GM18909 (cell line): ENCODE measurements at regions not wholly inside any gene's neighbourhood (a gene's known extent, or its start where the extent isn't known, plus 50 kb on each side); places are given as distances from the start of the nearest gene placed in this dataset.
"Not testable (repeated sequence)": the region's sequence is repeated elsewhere in the genome, so short reads cannot be mapped to it uniquely, and the experiment has no call there.

Experiments used
- ATAC-seq: cut with Tn5 transposase; IDR thresholded peaks from one replicate; pipeline ENCODE4 v1.9.1; 2021; ENCODE audit warnings: mild to moderate bottlenecking; ENCODE audit not compliant: unreplicated experiment, poor library complexity

DNA sequence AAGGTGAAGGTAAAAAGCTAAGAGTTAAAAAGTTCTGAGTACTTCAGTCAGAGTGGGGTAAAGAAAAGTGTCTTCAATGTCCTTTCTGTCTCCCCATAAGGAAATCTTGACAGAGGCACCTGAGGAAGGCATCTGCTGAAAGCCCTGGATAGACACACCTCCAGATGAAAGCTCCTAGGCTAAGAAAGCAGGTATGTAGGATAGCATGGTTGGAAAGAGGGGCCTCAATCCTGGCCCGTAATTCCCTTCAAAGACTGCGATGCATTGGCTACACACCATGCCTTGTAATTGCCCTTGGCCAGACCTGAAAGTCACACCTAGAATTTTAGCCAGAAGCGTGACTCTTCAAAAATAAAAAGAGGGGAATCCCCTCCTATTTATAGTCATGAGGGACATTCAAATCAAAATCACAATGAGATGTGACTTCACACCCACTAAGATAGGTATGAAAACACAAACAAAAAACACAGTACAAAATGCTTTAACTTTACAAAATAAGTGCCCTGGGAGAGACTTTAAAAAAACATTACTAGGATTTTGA, 809.7 kb downstream of the IPMK start:
- no peak for ATAC-seq

- no peak for ATAC-seq
Measured at GRCh38 chr10:57430376-57430775, 837.3 kb downstream of the IPMK start.

GRCh38 chr10:57420881-57421280, 846.8 kb downstream of the IPMK start:
- ATAC-seq, result no peak

DNA sequence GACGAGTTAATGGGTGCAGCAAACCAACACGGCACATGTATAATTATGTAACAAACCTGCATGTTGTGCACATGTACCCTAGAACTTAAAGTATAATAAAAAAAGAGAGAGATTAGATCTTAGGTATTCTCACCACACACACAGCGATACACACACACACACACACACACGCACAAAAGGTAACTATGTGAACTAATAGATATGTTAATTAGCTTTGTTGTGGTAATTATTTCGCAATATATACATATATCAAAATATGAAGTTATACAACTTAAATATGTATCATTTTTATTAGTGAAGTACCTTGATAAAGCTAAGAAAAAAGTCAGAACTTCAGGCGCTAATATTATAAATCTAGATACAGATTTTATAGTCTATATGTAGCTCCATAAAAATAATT, 849.2 kb downstream of the IPMK start:
- ATAC-seq, result no peak

DNA sequence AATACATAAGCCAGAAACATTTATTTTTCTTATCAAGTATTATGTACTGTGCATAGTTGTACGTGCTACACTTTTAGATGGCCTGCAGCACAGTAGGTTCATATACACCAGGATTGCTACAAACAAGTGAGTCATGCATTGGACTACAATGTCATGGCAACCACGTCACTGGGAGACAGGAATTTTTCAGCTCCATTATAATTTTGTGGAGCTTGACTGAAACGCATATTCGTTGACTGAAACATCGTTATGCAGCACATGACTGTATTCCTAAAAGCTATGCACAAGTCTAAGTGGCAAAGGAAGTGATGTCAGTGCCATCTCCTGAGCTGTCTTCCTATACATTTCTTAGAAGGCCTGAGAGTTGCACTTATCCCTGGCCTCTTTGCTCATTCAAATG, 871.8 kb downstream of the IPMK start:
- no peak for ATAC-seq

DNA sequence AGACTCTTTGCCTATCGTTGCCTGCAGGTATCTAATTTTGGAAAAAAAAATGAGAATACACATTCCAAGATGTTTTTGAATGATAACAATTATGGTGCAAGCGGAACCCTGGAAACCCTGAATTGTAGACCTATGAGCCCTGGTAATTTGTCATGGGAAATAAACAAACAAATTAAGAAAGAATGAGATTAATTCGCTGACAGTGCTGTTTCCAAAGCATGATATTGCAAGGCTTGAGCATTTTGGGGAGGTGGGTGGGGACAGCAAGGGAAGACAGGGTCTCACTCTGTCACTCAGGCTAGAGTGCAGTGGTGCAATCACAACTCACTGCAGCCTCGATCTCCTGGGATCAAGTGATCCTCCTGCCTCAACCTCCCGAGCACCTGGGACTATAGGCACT, 900.3 kb downstream of the IPMK start:
- no peak for ATAC-seq

DNA sequence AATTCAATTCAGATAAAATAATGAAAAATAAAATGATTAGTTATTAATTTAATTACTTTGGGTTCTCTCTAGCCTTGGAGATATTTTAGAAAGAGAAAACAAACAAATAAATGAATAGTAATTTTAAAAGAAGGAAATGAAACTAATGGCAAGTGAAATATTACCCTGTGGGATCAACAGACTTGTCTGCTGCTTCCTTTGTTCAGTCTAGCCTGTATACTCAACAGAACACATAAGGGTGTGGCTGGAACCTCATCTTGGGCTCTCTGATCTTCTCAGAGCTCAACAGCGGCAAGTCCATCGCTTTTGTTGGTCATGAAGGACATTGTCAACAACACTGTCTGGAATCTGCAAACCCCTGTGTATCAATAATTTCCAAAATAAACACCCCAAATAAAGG, 904.9 kb downstream of the IPMK start:
- no peak for ATAC-seq

GRCh38 chr10:57353403-57354003, 914.2 kb downstream of the IPMK start:
- no peak for ATAC-seq

DNA sequence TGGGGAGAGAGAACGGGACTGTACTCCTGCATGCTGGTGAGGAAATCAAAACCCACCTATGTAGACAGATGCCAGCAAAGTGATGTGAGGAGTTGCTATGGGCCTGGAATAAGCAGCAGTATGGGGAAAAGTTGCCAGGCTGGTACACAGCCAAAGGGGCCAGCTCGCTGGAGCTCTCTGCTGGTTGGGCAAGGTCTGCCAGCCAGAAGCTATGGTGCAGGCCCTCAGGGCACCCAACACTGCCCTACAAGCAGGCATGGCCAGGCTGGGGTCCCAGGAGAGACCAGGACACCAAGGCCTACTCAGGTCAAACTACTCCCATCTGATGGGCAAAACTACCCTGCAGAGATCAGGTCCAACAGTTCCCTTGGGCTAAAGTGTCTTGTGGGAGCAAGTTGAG, 916.6 kb downstream of the IPMK start:
- no peak for ATAC-seq

DNA sequence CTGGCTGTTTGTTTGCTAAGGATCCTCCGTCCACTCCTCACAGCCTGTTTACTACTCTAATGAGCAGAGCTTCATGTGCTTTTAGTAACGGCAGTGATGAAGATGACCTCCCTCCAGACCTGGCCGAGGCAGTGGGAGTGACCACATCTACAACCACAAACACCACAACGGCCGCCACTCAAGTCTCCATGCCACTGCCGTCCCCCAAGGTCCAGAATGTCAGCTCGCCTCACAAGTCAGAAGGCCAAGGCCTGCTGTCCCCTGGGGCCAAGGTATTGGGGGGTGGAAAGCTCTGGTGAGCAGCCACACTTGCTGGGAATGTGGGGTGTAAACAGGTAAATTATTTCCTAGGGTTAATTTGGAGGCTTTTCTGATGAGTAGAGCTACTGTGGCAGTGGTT, 926.4 kb downstream of the IPMK start:
- ATAC-seq, result no peak

DNA sequence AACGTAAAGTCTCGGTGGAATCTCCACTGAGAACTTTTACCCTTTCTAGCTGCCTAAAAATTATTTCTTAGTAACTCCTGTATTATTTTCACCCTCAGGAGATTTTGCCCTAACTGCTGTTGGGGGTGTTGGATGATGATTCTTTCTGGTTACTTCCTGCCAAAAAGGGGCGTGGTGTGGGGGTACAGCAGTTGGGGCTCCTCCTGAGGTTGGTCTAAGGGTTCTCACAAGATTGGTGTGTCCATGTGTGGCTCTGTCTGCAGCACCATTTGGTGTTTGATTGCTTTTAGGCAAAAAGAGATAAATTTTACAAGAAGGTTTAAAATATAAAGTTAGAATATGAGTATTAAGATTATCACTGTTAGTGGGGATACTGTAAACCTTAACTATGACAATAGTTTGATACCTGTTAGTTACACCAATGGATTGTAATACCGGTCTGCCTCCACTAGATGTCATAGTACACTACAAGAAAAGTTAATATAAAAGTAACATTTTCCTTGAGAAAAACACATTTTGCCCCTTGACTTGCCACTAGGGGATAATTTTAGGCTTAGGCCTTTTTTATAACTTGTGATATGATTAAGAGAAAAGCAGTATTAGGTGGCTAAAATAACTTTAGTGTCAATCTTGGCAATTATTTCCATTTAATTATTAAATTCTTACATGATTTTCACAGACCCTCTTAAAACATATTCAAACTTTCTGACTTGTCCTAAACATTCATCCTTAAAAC, 928.7 kb downstream of the IPMK start:
- peak; percentile 71 for ATAC-seq

DNA sequence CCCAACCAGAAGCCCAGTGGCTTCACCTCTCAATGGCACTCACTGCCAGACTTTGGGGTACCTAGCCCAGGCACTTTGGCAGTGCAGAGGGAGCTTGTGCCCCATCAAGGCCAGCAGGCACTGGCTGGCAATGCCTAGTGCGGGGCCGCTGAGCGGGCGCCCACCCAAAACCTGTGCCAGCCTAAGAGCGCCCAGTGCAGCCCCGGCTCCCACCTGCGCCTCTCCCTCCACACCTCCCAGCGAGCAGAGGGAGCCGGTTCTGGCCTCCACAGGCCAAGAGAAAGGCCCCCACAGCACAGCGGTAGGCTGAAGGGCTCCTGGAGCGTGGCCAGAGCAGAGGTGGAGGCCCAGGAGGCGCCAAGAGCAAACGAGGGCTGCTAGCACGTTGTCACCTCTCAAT, 930.8 kb downstream of the IPMK start:
- ATAC-seq, result no peak

- no peak for ATAC-seq
Measured at GRCh38 chr10:57336341-57336740, 931.4 kb downstream of the IPMK start.

DNA sequence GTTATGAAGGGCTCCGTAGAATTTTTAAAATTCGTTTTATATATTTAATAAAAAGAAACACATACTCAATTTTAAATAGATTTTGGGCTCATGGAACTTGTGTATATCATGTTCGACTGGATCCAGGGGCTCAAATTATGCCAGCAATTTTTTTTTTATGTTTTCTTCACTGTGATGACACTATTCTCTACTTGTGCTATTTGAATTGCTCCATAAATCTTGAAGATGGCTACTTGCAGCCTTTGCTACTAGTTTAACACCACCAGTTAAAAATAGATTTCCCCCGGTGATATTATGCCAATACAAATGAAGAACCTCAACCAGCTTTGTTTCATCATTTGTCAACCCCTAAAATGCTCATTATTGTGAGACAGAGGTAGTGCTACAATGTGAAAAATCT, 933.2 kb downstream of the IPMK start:
- ATAC-seq, result no peak

- no peak for ATAC-seq
Measured at GRCh38 chr10:57333880-57334279, 933.8 kb downstream of the IPMK start.

DNA sequence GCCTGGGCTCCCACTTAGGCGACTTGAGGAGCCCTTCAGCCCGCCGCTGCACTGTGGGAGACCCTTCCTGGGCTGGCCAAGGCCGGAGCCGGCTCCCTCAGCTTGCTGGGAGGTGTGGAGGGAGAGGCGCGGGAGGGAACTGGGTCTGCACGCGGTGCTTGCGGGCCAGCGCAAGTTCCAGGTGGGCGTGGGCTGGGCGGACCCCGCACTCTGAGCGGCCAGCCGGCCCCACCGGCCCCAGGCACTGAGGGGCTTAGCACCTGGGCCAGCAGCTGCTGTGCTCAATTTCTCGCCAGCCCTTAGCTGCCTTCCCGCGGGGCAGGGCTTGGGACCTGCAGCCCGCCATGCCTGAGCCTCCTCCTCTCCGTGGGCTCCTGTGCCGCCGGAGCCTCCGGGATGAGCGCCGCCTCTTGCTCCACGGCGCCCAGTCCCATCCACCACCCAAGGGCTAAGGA, 946.3 kb downstream of the IPMK start:
- not testable (repeated sequence) for ATAC-seq

GRCh38 chr10:57320416-57320815, 947.3 kb downstream of the IPMK start:
- ATAC-seq, result no peak

DNA sequence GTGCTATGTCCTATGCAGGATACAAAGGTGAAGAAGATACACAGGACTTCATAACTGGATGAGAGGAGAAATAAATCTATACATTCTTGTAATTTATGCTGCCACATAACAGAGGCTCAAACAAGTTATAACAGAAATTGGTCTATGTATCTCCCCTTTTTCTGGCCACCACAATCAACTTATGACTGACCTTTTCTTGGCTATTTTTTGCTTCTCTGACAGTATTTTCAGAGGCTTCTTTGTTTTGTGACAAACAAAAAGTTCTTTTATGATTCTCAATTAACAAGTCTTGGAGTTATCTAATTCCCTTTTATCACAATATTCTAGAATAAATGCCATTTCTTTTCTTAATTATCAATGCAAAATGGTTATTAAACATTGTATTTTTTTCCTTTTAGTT, 953.0 kb upstream of the ZWINT start:
- no peak for ATAC-seq

- no peak for ATAC-seq
Measured at GRCh38 chr10:57303566-57303965, 942.5 kb upstream of the ZWINT start.

- ATAC-seq, result no peak
Measured at GRCh38 chr10:57300718-57301117, 939.7 kb upstream of the ZWINT start.

DNA sequence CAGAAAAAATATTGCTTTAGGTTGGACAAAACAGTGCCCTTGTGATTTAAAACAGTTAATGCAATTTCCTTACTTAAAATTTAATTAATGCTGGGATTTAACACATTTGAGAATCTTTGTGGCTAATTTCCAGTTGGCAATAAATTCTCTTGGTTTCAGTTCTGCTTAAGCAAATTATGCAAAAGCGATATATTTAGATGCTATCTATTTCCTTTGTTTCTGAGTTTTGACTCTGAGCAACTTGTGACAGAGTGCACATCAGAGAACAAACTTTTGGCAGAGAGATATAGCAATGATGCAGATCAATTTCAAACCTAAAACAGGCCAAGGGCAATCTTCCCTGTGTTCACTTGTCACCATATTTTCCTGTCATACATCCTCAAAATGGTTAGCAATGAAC, 933.6 kb upstream of the ZWINT start:
- no peak for ATAC-seq

DNA sequence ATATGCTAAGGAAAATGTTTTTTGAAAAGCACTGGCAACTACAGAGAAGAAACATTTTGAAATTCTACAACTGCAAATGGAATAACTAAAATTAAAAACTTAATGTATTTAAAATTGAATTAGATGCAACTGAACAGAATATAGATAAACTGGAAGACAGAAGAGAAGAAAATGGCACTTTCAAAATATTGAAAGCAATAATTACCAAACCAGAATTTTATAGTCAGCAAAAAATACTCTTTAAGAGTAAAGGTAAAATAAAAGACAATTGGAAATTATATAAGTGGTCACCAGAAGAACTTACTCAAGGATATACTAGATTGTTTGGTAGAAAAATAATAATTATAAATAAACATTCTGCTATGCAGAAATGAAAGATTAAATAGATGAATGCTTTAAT, 927.7 kb upstream of the ZWINT start:
- no peak for ATAC-seq
